Caco-2 (cell line): ENCODE measurements at regions not wholly inside any gene's neighbourhood (a gene's known extent, or its start where the extent isn't known, plus 50 kb on each side); places are given as distances from the start of the nearest gene placed in this dataset.

Source experiments
- BruUV-seq: library from RNA; stranded (reverse); fragments of 400-500 nt; replicated peaks from 2 replicates; lab custom pipeline; 2021; lab: Mats Ljungman, UMichigan
- CTCF ChIA-PET: fragments of 300-600 bp; sonication (Branson Sonifier 250); formaldehyde crosslinking; loops from one replicate; lab custom pipeline; 2022; ENCODE audit warnings: antibody characterized with exemption; lab: Charles Lee
- POLR2A ChIA-PET: fragments of 300-600 bp; sonication (Branson Sonifier 250); formaldehyde crosslinking; loops from one replicate; lab custom pipeline; 2022; ENCODE audit warnings: antibody characterized with exemption; lab: Charles Lee
- DNase-seq, 2 experiments: peaks; one replicate each; pipeline versions ENCODE4 v3.0.0 to v3.0.0-alpha.2; 2020 to 2022
- H3K27me3 ChIP-seq: replicated peaks from 2 replicates; pipeline ENCODE4 v1.6.0; 2011; ENCODE audit warnings: low read length; ENCODE audit not compliant: control insufficient read depth, insufficient read depth
- H3K36me3 ChIP-seq: 2 replicates; pipeline ENCODE4 v1.5.1; 2011; ENCODE audit warnings: low read length; ENCODE audit not compliant: control insufficient read depth, insufficient read depth
- H3K4me1 ChIP-seq: fragments of 250-450 bp; sonication (Bioruptor Pico); 2 replicates; pipeline ENCODE4 v1.5.1; 2020; ENCODE audit warnings: mild to moderate bottlenecking
- H3K4me3 ChIP-seq: 2 replicates; pipeline ENCODE4 v1.5.1; 2011; ENCODE audit warnings: low read depth, mild to moderate bottlenecking, control low read depth, low read length
- H3K9me3 ChIP-seq: fragments of 250-450 bp; sonication (Bioruptor Pico); 2 replicates; pipeline ENCODE4 v1.5.1; 2020; ENCODE audit warnings: mild to moderate bottlenecking, moderate library complexity
- H3K27ac Mint-ChIP-seq: one replicate; pipeline ENCODE4 v1.8.0; 2022; ENCODE audit warnings: mixed read lengths; ENCODE audit not compliant: unreplicated experiment
- H3K27me3 Mint-ChIP-seq: one replicate; pipeline ENCODE4 v1.8.0; 2022; ENCODE audit warnings: mixed read lengths; ENCODE audit not compliant: insufficient read depth, unreplicated experiment
- H3K36me3 Mint-ChIP-seq: one replicate; pipeline ENCODE4 v1.8.0; 2022; ENCODE audit warnings: mild to moderate bottlenecking, mixed read lengths; ENCODE audit not compliant: insufficient read depth, unreplicated experiment
- H3K4me1 Mint-ChIP-seq: one replicate; pipeline ENCODE4 v1.8.0; 2022; ENCODE audit warnings: low read depth, mixed read lengths; ENCODE audit not compliant: unreplicated experiment
- H3K4me3 Mint-ChIP-seq: one replicate; pipeline ENCODE4 v1.8.0; 2022; ENCODE audit warnings: mild to moderate bottlenecking, moderate library complexity, mixed read lengths; ENCODE audit not compliant: unreplicated experiment
- H3K9me3 Mint-ChIP-seq: one replicate; pipeline ENCODE4 v1.8.0; 2022; ENCODE audit warnings: mixed read lengths; ENCODE audit not compliant: unreplicated experiment
- intact Hi-C: fragments of 100-400 bp; cut with micrococcal nuclease; formaldehyde crosslinking; loops from one replicate; pipeline ENCODE4 v1.10.0; 2022; ENCODE audit not compliant: unreplicated experiment
- TF ChIP-seq, protein P1 (sequence below), 2 experiments: fragments of 200-600 bp in 1 of 2; IDR thresholded peaks; 1 replicate in 1 of 2; 2 replicates in 1 of 2; pipeline versions ENCODE4 v1.5.1 to v1.8.0; 2011 to 2022; ENCODE audit warnings: antibody characterized with exemption in 1 of 2, control low read depth in 1 of 2, inconsistent platforms in 1 of 2, low read depth in 1 of 2, low read length in 1 of 2, mild to moderate bottlenecking in 1 of 2, moderate library complexity in 1 of 2; ENCODE audit not compliant: insufficient read depth in 1 of 2, severe bottlenecking in 1 of 2, unreplicated experiment in 1 of 2

GRCh38 chr4:132026166-132026565 lies 1122.9 kb upstream of the PCDH10 start:
- no peak overlapping the region for H3K4me3 ChIP-seq
- POLR2A ChIA-PET, result no interaction called here

GRCh38 chr4:132026816-132027215 lies 1122.3 kb upstream of the PCDH10 start:
- no TSS peak for BruUV-seq
- intact Hi-C loops, result no loop called here

More at GRCh38 chr4:132026166-132026565, 1122.9 kb upstream of the PCDH10 start:
- DNase-seq, result no peak
- TF ChIP-seq, protein P1, sequence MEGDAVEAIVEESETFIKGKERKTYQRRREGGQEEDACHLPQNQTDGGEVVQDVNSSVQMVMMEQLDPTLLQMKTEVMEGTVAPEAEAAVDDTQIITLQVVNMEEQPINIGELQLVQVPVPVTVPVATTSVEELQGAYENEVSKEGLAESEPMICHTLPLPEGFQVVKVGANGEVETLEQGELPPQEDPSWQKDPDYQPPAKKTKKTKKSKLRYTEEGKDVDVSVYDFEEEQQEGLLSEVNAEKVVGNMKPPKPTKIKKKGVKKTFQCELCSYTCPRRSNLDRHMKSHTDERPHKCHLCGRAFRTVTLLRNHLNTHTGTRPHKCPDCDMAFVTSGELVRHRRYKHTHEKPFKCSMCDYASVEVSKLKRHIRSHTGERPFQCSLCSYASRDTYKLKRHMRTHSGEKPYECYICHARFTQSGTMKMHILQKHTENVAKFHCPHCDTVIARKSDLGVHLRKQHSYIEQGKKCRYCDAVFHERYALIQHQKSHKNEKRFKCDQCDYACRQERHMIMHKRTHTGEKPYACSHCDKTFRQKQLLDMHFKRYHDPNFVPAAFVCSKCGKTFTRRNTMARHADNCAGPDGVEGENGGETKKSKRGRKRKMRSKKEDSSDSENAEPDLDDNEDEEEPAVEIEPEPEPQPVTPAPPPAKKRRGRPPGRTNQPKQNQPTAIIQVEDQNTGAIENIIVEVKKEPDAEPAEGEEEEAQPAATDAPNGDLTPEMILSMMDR (IDR thresholded peaks at IDR 0.05; ENCODE audit: insufficient read depth in 1 of 2, low read depth in 1 of 2, low read length in 1 of 2, severe bottlenecking in 1 of 2, unreplicated experiment in 1 of 2), result no peak
- intact Hi-C loops, result no loop called here
- H3K4me1 Mint-ChIP-seq, result no peaks in the 10 kb centered on the region
- CTCF ChIA-PET, result no interaction called here
- no peaks in the 10 kb centered on the region for H3K9me3 Mint-ChIP-seq
- H3K27me3 Mint-ChIP-seq, result no peaks in the 10 kb centered on the region
- Histone ChIP-seq H3K27me3 (no peaks in the 10 kb centered on the region), H3K9me3 (no peaks in the 10 kb centered on the region), H3K4me1 (no peaks in the 10 kb centered on the region), H3K36me3 (no peaks in the 10 kb centered on the region)
- H3K4me3 Mint-ChIP-seq, result no peak overlapping the region
- H3K36me3 Mint-ChIP-seq, result no peaks in the 10 kb centered on the region
- no peak overlapping the region for H3K27ac Mint-ChIP-seq
- no TSS peak for BruUV-seq

DNA sequence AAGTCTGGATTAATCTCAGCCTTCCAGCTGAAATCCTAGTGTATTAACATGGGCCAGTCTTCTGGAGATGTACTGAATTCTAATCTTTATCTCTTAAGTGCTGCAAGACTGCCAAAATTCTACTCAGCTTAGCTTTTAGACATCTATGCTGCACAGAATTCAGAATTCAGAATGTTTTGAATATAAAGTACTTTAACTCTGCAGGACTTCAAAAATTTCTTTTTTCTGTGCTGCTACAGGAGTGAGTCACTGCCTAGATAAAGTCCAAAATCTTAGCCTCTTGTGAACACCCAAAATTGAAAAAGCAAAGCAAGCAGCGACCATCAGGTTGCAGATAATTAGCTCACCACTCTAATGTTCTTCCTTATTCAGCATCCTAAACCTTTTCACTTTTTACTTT lies 1092.6 kb upstream of the PCDH10 start:
- no peaks in the 10 kb centered on the region for H3K36me3 Mint-ChIP-seq
- BruUV-seq, result no TSS peak
- peaks cover 9% of the 10 kb centered on the region for H3K9me3 Mint-ChIP-seq
- H3K4me3 Mint-ChIP-seq, result no peak overlapping the region
- no peak overlapping the region for H3K27ac Mint-ChIP-seq
- Histone ChIP-seq H3K4me3 (no peak overlapping the region), H3K36me3 (no peaks in the 10 kb centered on the region), H3K4me1 (no peaks in the 10 kb centered on the region), H3K27me3 (no peaks in the 10 kb centered on the region), H3K9me3 (no peaks in the 10 kb centered on the region)
- ChIA-PET CTCF (no interaction called here), POLR2A (no interaction called here)
- intact Hi-C loops, result no loop called here
- no peak for DNase-seq
- TF ChIP-seq, protein P1 (IDR thresholded peaks at IDR 0.05; ENCODE audit: insufficient read depth in 1 of 2, low read depth in 1 of 2, low read length in 1 of 2, severe bottlenecking in 1 of 2, unreplicated experiment in 1 of 2), result no peak
- H3K27me3 Mint-ChIP-seq, result no peaks in the 10 kb centered on the region
- H3K4me1 Mint-ChIP-seq, result no peaks in the 10 kb centered on the region

More at GRCh38 chr4:132026816-132027215, 1122.3 kb upstream of the PCDH10 start:
- no peaks in the 10 kb centered on the region for H3K4me1 ChIP-seq
- Mint-ChIP-seq H3K9me3 (no peaks in the 10 kb centered on the region), H3K27me3 (no peaks in the 10 kb centered on the region), H3K27ac (no peak overlapping the region), H3K4me1 (no peaks in the 10 kb centered on the region), H3K36me3 (no peaks in the 10 kb centered on the region), H3K4me3 (no peak overlapping the region)
- TF ChIP-seq, protein P1 (IDR thresholded peaks at IDR 0.05; ENCODE audit: insufficient read depth in 1 of 2, low read depth in 1 of 2, low read length in 1 of 2, severe bottlenecking in 1 of 2, unreplicated experiment in 1 of 2), result no peak
- no peak overlapping the region for H3K4me3 ChIP-seq
- no peak for DNase-seq
- H3K9me3 ChIP-seq, result no peaks in the 10 kb centered on the region
- POLR2A ChIA-PET, result no interaction called here
- H3K36me3 ChIP-seq, result no peaks in the 10 kb centered on the region
- CTCF ChIA-PET, result no interaction called here
- no peaks in the 10 kb centered on the region for H3K27me3 ChIP-seq
